SK-N-SH treated with all-trans-retinoic acid at 6 μM for 48 hours (cell line): ENCODE measurements at regions not wholly inside any gene's neighbourhood (a gene's known extent, or its start where the extent isn't known, plus 50 kb on each side); places are given as distances from the start of the nearest gene placed in this dataset.

ENCODE experiments used
- ATAC-seq: fragments of 200-7000 bp; cut with Tn5 transposase; 3 replicates; pipeline ENCODE4 v1.9.1; 2020; ENCODE audit warnings: mild to moderate bottlenecking, moderate library complexity
- ARNTL ChIP-seq: fragments of 450-650 bp; formaldehyde crosslinking; IDR thresholded peaks from 2 replicates; pipeline ENCODE4 v1.5.0; 2020; ENCODE audit warnings: low read depth, mild to moderate bottlenecking, moderate library complexity, borderline replicate concordance
- BACH2 ChIP-seq: fragments of 250-450 bp; sonication (Bioruptor Pico); IDR thresholded peaks from 2 replicates; pipeline ENCODE4 v1.9.0; 2021; ENCODE audit warnings: mild to moderate bottlenecking, borderline replicate concordance
- CSDC2 ChIP-seq: fragments of 250-450 bp; sonication (Bioruptor Pico); IDR thresholded peaks from 2 replicates; pipeline ENCODE4 v1.5.0; 2020; ENCODE audit warnings: mild to moderate bottlenecking, moderate library complexity
- ESRRG ChIP-seq: fragments of 250-450 bp; sonication (Bioruptor Pico); IDR thresholded peaks from 2 replicates; pipeline ENCODE4 v1.6.1; 2021; ENCODE audit warnings: mild to moderate bottlenecking
- GLIS3 ChIP-seq: fragments of 250-450 bp; sonication (Bioruptor Pico); IDR thresholded peaks from 2 replicates; pipeline ENCODE4 v1.5.0; 2020; ENCODE audit warnings: mild to moderate bottlenecking, moderate library complexity
- ISL1 ChIP-seq: fragments of 250-450 bp; sonication (Bioruptor Pico); IDR thresholded peaks from 2 replicates; pipeline ENCODE4 v2.1.2; 2022; ENCODE audit warnings: mild to moderate bottlenecking, moderate library complexity
- OSR1 ChIP-seq: fragments of 250-450 bp; sonication (Bioruptor Pico); IDR thresholded peaks from 2 replicates; pipeline ENCODE4 v1.8.0; 2022; ENCODE audit warnings: moderate library complexity, mild to moderate bottlenecking, inconsistent platforms
- PPARA ChIP-seq: fragments of 250-450 bp; sonication (Bioruptor Pico); IDR thresholded peaks from 2 replicates; pipeline ENCODE4 v1.5.0; 2020; ENCODE audit warnings: mild to moderate bottlenecking, borderline replicate concordance
- RARB ChIP-seq: fragments of 250-450 bp; sonication (Bioruptor Pico); IDR thresholded peaks from 2 replicates; pipeline ENCODE4 v1.8.0; 2021; ENCODE audit warnings: mild to moderate bottlenecking, moderate library complexity
- SNAI2 ChIP-seq: fragments of 250-450 bp; sonication (Bioruptor Pico); IDR thresholded peaks from 2 replicates; pipeline ENCODE4 v1.5.0; 2020; ENCODE audit warnings: mild to moderate bottlenecking, moderate library complexity
- TCF4 ChIP-seq: fragments of 250-450 bp; sonication (Bioruptor Pico); IDR thresholded peaks from 2 replicates; pipeline ENCODE4 v1.8.0; 2021; ENCODE audit warnings: mild to moderate bottlenecking, moderate library complexity, borderline replicate concordance
- TOX ChIP-seq: fragments of 250-450 bp; sonication (Bioruptor Pico); IDR thresholded peaks from 2 replicates; pipeline ENCODE4 v1.8.0; 2021; ENCODE audit warnings: mild to moderate bottlenecking, moderate library complexity, borderline replicate concordance
- ZC3H10 ChIP-seq: fragments of 250-450 bp; sonication (Bioruptor Pico); IDR thresholded peaks from 2 replicates; pipeline ENCODE4 v1.5.1; 2021; ENCODE audit warnings: mild to moderate bottlenecking, moderate library complexity
- ZFP3 ChIP-seq: fragments of 250-450 bp; sonication (Bioruptor Pico); IDR thresholded peaks from 2 replicates; pipeline ENCODE4 v1.5.0; 2020; ENCODE audit warnings: mild to moderate bottlenecking, moderate library complexity
- ZFP30 ChIP-seq: fragments of 450-650 bp; formaldehyde crosslinking; IDR thresholded peaks from 2 replicates; pipeline ENCODE4 v1.5.0; 2022; ENCODE audit warnings: mild to moderate bottlenecking, moderate library complexity
- ZNF565 ChIP-seq: fragments of 450-650 bp; formaldehyde crosslinking; conservative IDR thresholded peaks from 2 replicates; pipeline ENCODE4 v1.5.0; 2020; ENCODE audit warnings: low read depth, mild to moderate bottlenecking, moderate library complexity
- ZNF70 ChIP-seq: fragments of 450-650 bp; formaldehyde crosslinking; IDR thresholded peaks from 2 replicates; pipeline ENCODE4 v1.5.0; 2020; ENCODE audit warnings: mild to moderate bottlenecking, moderate library complexity
- ZNF8 ChIP-seq: fragments of 450-650 bp; formaldehyde crosslinking; IDR thresholded peaks from 2 replicates; pipeline ENCODE4 v1.5.0; 2020; ENCODE audit warnings: mild to moderate bottlenecking, moderate library complexity
- TF ChIP-seq, protein P1 (sequence below): fragments of 250-450 bp; sonication (Bioruptor Pico); IDR thresholded peaks from 2 replicates; pipeline ENCODE4 v1.5.1; 2020; ENCODE audit warnings: low read depth, mild to moderate bottlenecking, moderate library complexity
- TF ChIP-seq, protein P2 (sequence below): fragments of 250-450 bp; sonication (Bioruptor Pico); IDR thresholded peaks from 2 replicates; pipeline ENCODE4 v1.8.0; 2021; ENCODE audit warnings: low read depth, mild to moderate bottlenecking, moderate library complexity, borderline replicate concordance
- TF ChIP-seq, protein P3 (sequence below): fragments of 250-450 bp; sonication (Bioruptor Pico); IDR thresholded peaks from 2 replicates; pipeline ENCODE4 v1.5.0; 2020; ENCODE audit warnings: mild to moderate bottlenecking, moderate library complexity
- TF ChIP-seq, protein P4 (sequence below): fragments of 250-450 bp; sonication (Bioruptor Pico); IDR thresholded peaks from 2 replicates; pipeline ENCODE4 v1.5.1; 2021; ENCODE audit warnings: mild to moderate bottlenecking, moderate library complexity

DNA sequence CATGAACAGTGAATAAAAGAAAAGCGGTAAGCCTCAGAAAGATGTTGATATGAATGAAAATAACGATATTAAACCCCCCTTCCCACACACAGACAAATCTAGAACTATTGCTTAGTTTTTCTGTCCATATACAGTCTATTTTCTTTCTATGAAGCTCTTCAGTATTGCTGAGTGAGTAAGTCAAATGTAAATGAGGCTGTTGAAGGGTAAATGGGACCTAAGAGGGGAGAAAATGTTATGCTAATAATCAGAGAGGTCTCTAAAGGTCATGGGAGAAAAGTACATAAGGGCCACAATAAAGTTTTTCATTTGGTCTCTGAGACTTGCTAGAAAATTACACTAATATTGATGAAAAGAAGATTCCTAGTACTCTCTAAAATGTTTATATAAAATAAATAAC is 56.2 kb downstream of the PABPC4L start:
- no peak for ATAC-seq
- TF ChIP-seq RARB (CRISPR knock-in tag) (no peak), ZC3H10 (CRISPR knock-in tag) (no peak), TCF4 (CRISPR knock-in tag) (no peak), ISL1 (CRISPR knock-in tag) (no peak), ZNF565 (CRISPR knock-in tag) (no peak), ZNF70 (no peak), OSR1 (CRISPR knock-in tag) (no peak), CSDC2 (no peak), ARNTL (CRISPR knock-in tag) (no peak), SNAI2 (CRISPR knock-in tag) (no peak), GLIS3 (CRISPR knock-in tag) (no peak)
- TF ChIP-seq, protein P1, sequence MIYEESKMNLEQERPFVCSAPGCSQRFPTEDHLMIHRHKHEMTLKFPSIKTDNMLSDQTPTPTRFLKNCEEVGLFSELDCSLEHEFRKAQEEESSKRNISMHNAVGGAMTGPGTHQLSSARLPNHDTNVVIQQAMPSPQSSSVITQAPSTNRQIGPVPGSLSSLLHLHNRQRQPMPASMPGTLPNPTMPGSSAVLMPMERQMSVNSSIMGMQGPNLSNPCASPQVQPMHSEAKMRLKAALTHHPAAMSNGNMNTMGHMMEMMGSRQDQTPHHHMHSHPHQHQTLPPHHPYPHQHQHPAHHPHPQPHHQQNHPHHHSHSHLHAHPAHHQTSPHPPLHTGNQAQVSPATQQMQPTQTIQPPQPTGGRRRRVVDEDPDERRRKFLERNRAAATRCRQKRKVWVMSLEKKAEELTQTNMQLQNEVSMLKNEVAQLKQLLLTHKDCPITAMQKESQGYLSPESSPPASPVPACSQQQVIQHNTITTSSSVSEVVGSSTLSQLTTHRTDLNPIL (CRISPR knock-in tag), result no peak

DNA sequence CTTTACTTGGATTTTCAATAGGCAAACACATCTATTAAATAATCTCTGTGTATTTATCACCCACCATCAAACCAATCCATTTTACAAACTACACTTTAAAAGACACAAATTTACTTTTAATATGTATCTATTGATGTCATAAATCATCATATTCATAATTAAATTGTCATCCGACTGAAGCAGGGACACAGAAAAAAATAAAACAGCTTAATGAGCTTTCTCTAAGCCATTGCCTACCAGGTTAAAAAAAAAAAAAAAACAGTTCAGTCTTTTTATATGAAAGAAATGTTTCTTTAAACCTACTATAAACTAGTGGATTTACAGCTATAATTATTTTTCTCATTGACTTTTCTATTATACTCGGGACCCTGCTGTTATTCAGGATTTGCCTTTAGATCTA is 57.3 kb downstream of the PABPC4L start:
- no peak for ATAC-seq
- TF ChIP-seq ZNF565 (CRISPR knock-in tag) (no peak), PPARA (no peak), ZC3H10 (CRISPR knock-in tag) (no peak)

DNA sequence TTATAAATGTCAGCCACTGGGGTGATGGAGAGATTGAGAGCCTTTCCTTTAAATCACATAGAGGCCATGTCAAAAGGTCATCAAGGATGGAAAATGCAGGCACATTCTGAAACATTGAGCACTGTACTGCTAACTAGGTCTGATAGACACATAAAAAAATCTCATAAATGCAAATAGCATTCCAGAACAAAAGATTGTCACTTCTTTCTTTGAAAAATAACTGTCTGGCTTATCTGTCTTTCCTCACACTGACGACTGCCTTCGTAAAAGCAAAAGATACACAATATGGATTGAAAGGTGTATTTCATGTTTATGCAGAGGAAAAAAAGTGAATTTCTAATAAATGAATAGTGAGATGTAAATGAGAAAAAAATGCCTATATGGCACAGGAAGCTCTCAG is 59.9 kb downstream of the PABPC4L start:
- ATAC-seq, result no peak
- TF ChIP-seq ZNF70 (no peak), CSDC2 (no peak), GLIS3 (CRISPR knock-in tag) (no peak), BACH2 (CRISPR knock-in tag) (no peak), RARB (CRISPR knock-in tag) (no peak), ZC3H10 (CRISPR knock-in tag) (no peak), OSR1 (CRISPR knock-in tag) (no peak), ESRRG (CRISPR knock-in tag) (no peak), SNAI2 (CRISPR knock-in tag) (no peak), ZFP3 (CRISPR knock-in tag) (no peak), TCF4 (CRISPR knock-in tag) (no peak), ARNTL (CRISPR knock-in tag) (no peak), ZNF565 (CRISPR knock-in tag) (no peak), TOX (CRISPR knock-in tag) (no peak), ISL1 (CRISPR knock-in tag) (no peak)
- TF ChIP-seq, protein P2, sequence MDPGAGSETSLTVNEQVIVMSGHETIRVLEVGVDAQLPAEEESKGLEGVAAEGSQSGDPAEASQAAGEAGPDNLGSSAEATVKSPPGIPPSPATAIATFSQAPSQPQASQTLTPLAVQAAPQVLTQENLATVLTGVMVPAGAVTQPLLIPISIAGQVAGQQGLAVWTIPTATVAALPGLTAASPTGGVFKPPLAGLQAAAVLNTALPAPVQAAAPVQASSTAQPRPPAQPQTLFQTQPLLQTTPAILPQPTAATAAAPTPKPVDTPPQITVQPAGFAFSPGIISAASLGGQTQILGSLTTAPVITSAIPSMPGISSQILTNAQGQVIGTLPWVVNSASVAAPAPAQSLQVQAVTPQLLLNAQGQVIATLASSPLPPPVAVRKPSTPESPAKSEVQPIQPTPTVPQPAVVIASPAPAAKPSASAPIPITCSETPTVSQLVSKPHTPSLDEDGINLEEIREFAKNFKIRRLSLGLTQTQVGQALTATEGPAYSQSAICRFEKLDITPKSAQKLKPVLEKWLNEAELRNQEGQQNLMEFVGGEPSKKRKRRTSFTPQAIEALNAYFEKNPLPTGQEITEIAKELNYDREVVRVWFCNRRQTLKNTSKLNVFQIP (CRISPR knock-in tag), result no peak
- TF ChIP-seq, protein P3, sequence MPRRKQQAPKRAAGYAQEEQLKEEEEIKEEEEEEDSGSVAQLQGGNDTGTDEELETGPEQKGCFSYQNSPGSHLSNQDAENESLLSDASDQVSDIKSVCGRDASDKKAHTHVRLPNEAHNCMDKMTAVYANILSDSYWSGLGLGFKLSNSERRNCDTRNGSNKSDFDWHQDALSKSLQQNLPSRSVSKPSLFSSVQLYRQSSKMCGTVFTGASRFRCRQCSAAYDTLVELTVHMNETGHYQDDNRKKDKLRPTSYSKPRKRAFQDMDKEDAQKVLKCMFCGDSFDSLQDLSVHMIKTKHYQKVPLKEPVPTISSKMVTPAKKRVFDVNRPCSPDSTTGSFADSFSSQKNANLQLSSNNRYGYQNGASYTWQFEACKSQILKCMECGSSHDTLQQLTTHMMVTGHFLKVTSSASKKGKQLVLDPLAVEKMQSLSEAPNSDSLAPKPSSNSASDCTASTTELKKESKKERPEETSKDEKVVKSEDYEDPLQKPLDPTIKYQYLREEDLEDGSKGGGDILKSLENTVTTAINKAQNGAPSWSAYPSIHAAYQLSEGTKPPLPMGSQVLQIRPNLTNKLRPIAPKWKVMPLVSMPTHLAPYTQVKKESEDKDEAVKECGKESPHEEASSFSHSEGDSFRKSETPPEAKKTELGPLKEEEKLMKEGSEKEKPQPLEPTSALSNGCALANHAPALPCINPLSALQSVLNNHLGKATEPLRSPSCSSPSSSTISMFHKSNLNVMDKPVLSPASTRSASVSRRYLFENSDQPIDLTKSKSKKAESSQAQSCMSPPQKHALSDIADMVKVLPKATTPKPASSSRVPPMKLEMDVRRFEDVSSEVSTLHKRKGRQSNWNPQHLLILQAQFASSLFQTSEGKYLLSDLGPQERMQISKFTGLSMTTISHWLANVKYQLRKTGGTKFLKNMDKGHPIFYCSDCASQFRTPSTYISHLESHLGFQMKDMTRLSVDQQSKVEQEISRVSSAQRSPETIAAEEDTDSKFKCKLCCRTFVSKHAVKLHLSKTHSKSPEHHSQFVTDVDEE, result no peak
- TF ChIP-seq, protein P4, sequence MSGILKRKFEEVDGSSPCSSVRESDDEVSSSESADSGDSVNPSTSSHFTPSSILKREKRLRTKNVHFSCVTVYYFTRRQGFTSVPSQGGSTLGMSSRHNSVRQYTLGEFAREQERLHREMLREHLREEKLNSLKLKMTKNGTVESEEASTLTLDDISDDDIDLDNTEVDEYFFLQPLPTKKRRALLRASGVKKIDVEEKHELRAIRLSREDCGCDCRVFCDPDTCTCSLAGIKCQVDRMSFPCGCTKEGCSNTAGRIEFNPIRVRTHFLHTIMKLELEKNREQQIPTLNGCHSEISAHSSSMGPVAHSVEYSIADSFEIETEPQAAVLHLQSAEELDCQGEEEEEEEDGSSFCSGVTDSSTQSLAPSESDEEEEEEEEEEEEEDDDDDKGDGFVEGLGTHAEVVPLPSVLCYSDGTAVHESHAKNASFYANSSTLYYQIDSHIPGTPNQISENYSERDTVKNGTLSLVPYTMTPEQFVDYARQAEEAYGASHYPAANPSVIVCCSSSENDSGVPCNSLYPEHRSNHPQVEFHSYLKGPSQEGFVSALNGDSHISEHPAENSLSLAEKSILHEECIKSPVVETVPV (CRISPR knock-in tag), result no peak

DNA sequence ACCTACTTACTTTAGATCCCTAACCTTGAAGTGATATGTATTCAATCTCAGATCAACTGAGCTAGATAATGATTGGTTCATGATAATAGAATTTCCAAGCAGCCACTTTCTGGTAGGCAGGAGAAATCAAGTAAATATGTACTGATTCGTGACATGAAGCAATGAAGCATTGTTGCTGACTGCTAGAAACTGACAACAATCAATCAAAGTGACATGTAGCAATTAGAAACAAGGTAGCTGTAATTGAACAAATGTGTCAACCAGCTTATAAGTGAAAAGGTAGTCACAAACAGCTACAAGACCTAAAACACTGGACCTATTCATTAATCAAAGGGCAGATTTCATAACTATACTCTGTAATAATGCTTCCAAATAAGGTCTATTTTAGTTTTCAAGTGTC is 62.4 kb downstream of the PABPC4L start:
- TF ChIP-seq TCF4 (CRISPR knock-in tag) (no peak), ZNF8 (CRISPR knock-in tag) (no peak), ZC3H10 (CRISPR knock-in tag) (no peak), ESRRG (CRISPR knock-in tag) (no peak), PPARA (no peak), GLIS3 (CRISPR knock-in tag) (no peak), SNAI2 (CRISPR knock-in tag) (no peak), TOX (CRISPR knock-in tag) (no peak), ZNF565 (CRISPR knock-in tag) (no peak), ISL1 (CRISPR knock-in tag) (no peak), ARNTL (CRISPR knock-in tag) (no peak), ZFP30 (CRISPR knock-in tag) (no peak), ZFP3 (CRISPR knock-in tag) (no peak), BACH2 (CRISPR knock-in tag) (no peak), RARB (CRISPR knock-in tag) (no peak), ZNF70 (no peak)
- TF ChIP-seq, protein P1 (CRISPR knock-in tag), result no peak
- TF ChIP-seq, protein P4 (CRISPR knock-in tag), result no peak
- TF ChIP-seq, protein P2 (CRISPR knock-in tag), result no peak
- TF ChIP-seq, all 23 proteins: peak for 0
- no peak for ATAC-seq
